COLO829 (cell line): ENCODE measurements at regions not wholly inside any gene's neighbourhood (a gene's known extent, or its start where the extent isn't known, plus 50 kb on each side); places are given as distances from the start of the nearest gene placed in this dataset.

Source experiments
- DNase-seq: peaks from one replicate; pipeline ENCODE4 v3.0.0; 2012; ENCODE audit warnings: low spot score

DNA sequence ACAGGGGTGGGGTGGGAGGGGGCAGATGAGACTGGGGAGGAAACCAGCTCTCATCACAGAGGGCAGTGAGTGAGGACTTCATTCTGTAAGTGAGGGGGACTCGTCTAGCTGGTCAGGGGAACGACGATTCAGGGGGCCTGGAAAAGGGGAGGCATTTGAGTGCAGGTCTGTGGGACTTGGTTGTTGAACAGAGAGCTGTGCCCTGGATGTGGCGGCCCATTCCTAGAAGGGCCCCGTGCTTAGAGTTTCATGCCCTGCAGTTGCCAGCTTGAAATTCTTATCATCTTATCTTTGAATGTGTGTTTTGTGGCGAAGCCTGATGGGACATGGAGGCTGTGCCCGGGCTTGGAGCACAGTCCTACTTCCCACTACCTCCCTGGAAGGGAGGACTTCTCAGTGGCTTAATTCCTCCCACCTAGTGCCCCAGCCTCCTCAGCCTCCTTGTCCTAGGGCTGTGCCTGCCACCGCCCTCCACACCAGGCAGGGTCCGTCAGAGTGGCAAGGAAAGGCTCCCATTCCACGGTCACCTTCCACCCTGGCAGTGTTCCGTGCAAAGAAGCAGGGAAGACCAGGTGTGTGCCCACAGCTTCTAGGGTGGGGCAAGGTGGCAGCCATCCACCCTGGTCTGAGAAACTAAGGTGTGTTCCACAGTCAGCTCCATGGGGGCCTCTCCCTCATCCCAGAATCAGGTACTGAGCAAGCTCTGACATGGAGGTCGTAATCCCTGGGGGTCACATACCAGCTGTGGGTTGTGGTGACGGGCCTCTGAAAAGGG is 59.7 kb upstream of the LMO1 start:
- DNase-seq = no peak

DNA sequence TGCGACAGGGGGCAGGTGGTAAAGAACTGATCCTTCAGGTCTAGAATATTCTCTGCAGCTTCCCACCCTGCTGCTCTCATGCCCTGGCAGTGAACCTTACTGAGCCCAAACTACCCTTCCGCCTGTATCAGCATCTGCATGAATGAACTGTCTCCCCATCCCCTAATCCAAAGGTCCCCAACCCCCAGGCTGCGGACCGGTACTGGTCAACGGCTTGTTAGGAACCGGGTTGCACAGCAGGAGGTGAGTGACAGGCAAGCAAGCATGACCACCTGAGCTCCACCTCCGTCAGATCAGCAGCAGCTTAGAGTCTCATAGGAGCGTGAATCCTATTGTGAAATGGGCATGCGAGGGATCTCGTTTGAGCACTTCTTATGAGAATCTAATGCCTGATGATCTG is 58.2 kb upstream of the LMO1 start:
- no peak for DNase-seq

DNA sequence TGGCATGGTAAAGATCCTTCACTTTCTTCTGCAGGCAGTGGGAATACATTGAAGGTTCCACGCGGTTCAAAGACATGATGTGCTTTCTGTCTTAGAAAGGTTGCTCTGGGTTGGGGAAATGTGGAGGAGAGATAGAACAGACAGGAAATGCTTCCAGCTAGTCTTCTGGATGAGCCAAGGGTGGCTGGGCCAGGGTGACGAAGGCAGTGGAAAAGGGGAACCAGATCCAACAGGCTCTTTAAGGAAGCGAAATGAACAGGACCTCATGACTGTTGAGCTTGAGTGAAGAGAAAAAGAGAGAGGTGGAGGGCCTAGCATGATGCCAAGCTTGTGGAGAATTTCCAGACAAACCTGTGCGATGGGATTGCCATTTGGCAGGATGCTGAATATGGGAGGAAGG is 56.4 kb upstream of the LMO1 start:
- DNase-seq = no peak

DNA sequence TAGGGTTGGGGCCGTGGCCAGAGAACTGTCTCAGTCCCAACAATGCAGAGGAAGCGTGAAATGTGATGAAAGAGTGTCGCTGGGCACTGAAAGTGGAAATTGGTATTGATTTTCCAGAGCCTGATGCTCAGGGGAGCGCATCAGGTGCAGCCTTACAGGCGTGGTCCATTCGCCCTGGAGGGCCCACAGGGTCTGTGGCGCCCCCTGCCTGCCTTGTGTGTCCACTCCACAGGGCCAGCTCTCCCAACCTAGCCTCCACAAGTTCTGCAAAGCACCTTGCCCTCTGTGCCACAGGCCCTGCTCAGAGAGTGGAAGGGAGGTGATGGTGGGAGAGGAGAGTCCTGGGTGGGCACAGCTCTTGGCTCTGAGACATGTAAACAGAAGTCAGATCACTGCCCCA is 54.9 kb upstream of the LMO1 start:
- no peak for DNase-seq

DNA sequence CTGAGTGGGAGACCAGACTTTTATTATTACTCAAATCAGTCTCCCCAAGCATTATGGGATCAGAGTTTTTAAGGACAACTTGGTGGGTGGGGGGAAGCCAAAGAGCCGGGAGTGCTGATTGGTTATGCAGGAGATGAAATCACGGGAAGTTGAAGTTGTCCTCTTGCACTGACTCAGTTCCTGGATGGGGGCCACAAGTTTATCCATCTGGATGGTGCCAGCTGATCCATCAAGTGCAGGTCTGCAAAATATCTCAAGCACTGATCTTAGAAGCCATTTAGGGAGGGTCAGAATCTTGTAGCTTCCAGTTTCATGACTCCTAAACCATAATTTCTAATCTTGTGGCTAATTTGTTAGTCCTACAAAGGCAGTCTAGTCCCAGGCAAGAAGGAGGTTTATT is 53.5 kb upstream of the LMO1 start:
- no peak for DNase-seq

DNA sequence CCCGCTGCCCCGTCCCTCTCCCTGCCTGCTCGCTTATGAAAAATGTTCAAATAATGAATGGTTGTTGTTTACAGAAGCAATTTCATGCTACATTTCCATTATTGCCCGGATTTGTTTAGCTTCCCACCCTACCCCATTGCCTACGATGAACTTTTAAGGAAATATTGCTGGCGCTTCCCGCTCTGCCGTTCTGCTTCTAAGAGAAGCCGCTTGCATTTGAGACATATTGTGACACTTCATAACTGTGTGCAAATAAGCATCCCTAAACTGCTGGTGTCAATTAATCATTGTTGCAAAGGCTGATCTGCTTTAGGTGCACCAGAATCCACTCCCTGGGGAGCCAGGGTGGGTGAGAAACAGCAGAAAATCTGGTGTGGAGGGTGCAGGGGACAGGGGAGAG is 52.3 kb upstream of the LMO1 start:
- DNase-seq = no peak

DNA sequence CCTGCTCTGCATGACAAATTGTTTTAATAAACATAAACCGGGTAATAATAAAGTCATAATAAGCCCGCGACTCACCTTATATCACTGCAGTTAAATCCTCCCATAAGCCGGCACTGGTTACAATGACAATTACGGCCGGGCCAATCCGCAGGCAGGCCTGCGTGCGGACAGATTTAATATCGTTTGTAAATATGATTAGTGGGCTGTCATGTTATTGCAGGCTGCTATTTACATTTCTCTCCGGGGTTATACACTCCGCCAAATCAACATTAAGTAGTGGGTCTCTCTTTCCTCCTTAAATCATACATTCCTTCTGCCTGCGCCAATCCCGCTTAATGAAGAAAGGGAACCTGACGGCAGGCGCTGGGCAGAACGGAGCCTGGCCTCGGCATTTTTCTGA is 51.8 kb upstream of the LMO1 start:
- no peak for DNase-seq

DNA sequence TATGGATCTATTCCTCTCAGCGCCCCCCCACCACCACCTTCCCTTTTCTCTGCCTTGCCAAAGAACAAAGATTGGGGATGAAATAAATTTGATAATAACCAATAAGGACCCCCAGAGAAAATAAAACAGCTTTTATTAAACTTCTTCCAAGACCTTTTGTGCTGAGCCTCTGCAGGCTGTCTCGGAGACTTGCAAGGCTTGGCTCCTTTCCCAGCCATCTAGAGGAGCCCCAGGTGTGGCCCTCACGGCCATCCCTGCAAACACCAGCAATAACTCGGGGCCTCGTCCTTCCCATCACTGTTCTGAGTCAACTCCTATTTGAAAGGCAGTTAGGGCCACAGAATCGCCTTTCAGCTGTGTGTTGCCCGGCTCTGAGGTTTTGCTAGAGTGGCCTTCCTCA is 51.2 kb upstream of the LMO1 start:
- DNase-seq = no peak

DNA sequence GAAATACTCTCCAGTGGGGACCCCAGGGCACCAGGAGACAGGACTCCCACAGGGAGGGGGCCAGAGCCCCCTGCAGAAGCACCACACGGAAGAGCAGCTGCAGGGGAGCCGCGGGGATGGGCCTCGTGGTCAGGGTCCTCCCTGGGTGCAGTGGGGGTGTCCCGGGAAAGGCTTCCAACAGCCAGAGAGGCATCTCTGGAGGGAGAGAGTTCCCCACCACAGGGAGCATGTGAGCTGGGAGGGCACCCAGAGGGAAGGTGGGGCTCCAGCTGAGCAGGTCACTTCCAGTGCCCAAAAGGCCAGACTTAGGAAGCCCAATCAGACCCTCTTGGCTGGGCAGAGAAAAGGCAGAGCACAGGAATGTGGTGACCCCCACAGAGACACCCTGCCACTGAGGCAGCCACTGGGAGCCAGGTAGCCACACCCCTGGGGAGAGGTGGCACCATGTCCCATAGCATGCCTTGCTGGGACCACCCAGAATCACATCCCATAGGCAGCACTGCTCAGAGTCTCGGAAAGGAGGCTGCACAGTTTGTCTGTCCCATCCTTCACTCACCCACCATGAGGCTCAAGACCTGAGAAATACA is 49.9 kb upstream of the LMO1 start:
- no peak for DNase-seq
